Lung (tissue), 9 donors: ENCODE measurements at regions not wholly inside any gene's neighbourhood (a gene's known extent, or its start where the extent isn't known, plus 50 kb on each side); places are given as distances from the start of the nearest gene placed in this dataset.
A peak's percentile ranks its signal among the peaks of the same experiment; 100 is the strongest.
"Not testable (repeated sequence)": the region's sequence is repeated elsewhere in the genome, so short reads cannot be mapped to it uniquely, and the experiment has no call there.

Experiments
- ATAC-seq: fragments of 200-7000 bp; cut with Tn5 transposase; one replicate; pipeline ENCODE4 v1.9.1; 2020; ENCODE audit warnings: moderate number of reproducible peaks; ENCODE audit not compliant: insufficient read depth, low FRiP score
- DNase-seq, 3 donors: peaks; one replicate each; pipeline ENCODE4 v3.0.0-alpha.2; 2013 to 2017
- H3K27ac ChIP-seq, 2 donors: one replicate each; pipeline ENCODE4 v1.5.1; 2013; ENCODE audit warnings: mild to moderate bottlenecking in 2 of 2, moderate library complexity in 2 of 2, control low read depth in 1 of 2, inconsistent platforms in 1 of 2, low read depth in 1 of 2, low read length in 1 of 2
- H3K27me3 ChIP-seq, 3 donors: one replicate each; pipeline ENCODE4 v1.5.1; 2013; ENCODE audit warnings: low read length in 2 of 3; ENCODE audit not compliant: control insufficient read depth in 3 of 3, insufficient read depth in 3 of 3
- H3K36me3 ChIP-seq, 4 donors: one replicate each; pipeline ENCODE4 v1.5.1; 2013; ENCODE audit warnings: low read length in 4 of 4, mild to moderate bottlenecking in 1 of 4, moderate library complexity in 1 of 4; ENCODE audit not compliant: control insufficient read depth in 4 of 4, insufficient read depth in 4 of 4
- H3K4me1 ChIP-seq, 5 donors: one replicate each; pipeline ENCODE4 v1.5.1; 2013; ENCODE audit warnings: low read length in 5 of 5, mild to moderate bottlenecking in 2 of 5, moderate library complexity in 1 of 5; ENCODE audit not compliant: control insufficient read depth in 5 of 5, insufficient read depth in 5 of 5
- H3K4me3 ChIP-seq: one replicate; pipeline ENCODE4 v1.5.1; 2013; ENCODE audit warnings: mild to moderate bottlenecking, control low read depth, moderate library complexity
- H3K9ac ChIP-seq, 2 donors: one replicate each; pipeline ENCODE4 v1.5.1; 2013; ENCODE audit warnings: low read length in 2 of 2, control low read depth in 1 of 2; ENCODE audit not compliant: insufficient read depth in 1 of 2
- H3K9me3 ChIP-seq, 4 donors: one replicate each; pipeline ENCODE4 v1.5.1; 2013; ENCODE audit warnings: low read length in 3 of 4, mild to moderate bottlenecking in 1 of 4, moderate library complexity in 1 of 4; ENCODE audit not compliant: control insufficient read depth in 4 of 4, insufficient read depth in 3 of 4
- WGBS, 2 donors: extraction: QIAGEN DNeasy Blood & Tissue Kit; methylation state at CpG; one replicate each; pipeline ENCODE4 v1.1.7; 2013; 5-methylcytosine and 5-hydroxymethylcytosine counted together
- donor health status: Bipolar disorder and iron deficiency.
- donor health status: healthy.
- donor health status: DM: yes; HTN: yes; CAD: no.

DNA sequence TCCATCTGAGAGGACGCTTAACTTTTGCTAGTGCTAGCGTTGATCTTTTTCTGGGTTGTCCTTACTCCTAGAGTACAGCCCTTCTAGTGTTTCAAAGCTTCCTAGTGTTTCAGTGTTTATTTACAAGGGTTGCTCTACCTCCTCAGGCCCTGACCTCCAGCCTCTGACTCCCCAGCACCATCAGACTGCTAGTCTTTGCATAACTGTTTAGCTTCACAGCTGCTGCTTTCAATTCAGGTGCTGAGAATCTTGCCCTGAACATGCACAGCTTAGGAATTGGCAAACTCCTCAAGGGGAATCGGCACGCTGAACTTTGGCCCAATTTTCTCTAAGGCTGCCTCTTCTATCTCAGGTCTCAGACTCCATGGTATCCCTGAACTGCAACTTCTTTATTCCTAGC, 52.9 kb downstream of the OR52B4 start:
- H3K9ac ChIP-seq, H3K27me3 ChIP-seq, H3K9me3 ChIP-seq, H3K27ac ChIP-seq, ATAC-seq, H3K4me1 ChIP-seq, H3K36me3 ChIP-seq, H3K4me3 ChIP-seq: not testable (repeated sequence)
- DNase-seq, result peak in 1 of 3 donors; percentile 0
- 50 to 65% methylated on average over 2 of the region's 4 CpGs for WGBS, 2 donors

DNA sequence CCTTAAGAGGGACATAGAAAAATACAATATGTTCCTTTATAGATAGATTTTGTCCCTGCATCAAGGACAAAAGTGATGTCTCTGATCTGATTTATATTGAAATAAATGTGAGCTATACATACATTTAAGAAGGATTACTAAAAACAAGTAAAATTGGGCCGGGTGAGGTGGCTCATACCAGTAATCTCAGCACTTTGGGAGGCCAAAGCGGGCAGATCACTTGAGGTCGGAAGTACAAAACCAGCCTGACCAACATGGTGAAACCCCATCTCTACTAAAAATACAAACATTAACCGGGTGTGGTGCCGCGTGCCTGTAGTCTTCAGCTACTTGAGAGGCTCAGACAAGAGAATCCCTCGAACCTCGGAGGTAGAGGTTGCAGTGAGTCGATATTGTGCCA, 91.0 kb downstream of the OR52B4 start:
- H3K4me3 ChIP-seq, H3K9me3 ChIP-seq, H3K36me3 ChIP-seq, H3K27me3 ChIP-seq, H3K27ac ChIP-seq, DNase-seq, H3K9ac ChIP-seq, ATAC-seq, H3K4me1 ChIP-seq: not testable (repeated sequence)
- 93 to 94% methylated on average over 4 to 5 of the region's 9 CpGs for whole genome bisulfite sequencing, 2 donors

DNA sequence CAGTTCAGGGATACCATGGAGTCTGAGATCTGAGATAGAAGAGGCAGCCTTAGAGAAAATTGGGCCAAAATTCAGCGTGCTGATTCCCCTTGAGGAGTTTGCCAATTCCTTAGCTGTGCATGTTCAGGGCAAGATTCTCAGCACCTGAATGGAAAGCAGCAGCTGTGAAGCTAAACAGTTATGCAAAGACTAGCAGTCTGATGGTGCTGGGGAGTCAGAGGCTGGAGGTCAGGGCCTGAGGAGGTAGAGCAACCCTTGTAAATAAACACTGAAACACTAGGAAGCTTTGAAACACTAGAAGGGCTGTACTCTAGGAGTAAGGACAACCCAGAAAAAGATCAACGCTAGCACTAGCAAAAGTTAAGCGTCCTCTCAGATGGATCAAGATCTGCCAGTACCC, 117.1 kb downstream of the OR52B4 start:
- not testable (repeated sequence) for DNase-seq, H3K27ac ChIP-seq, H3K9ac ChIP-seq, H3K27me3 ChIP-seq, ATAC-seq, H3K4me3 ChIP-seq, H3K4me1 ChIP-seq, H3K9me3 ChIP-seq, H3K36me3 ChIP-seq
- WGBS, 2 donors, result 44% methylated on average over 1 of the region's 3 CpGs; no CpG with 5 or more reads in 1 of the 2 donors

DNA sequence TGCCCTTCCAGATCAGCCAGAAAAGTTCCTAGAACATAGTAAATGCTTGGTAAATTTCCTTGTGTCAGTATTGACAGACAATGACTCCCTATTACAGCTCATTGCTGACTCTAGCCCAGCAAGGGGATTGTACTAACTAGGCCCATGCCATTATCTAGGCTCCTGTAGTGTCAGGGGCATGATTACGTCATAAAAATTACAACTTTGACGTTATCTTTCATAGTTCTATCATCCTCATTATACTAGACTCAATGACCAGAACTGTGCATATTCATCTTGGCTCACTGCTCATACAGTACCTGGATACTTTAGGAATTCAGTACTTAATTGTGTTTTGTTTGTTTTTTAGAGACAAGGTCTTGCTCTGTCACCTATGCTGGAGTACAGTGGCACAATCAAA, 118.7 kb downstream of the OR52B4 start:
- not testable (repeated sequence) for H3K27me3 ChIP-seq, H3K9ac ChIP-seq, H3K36me3 ChIP-seq, H3K4me1 ChIP-seq, H3K9me3 ChIP-seq, DNase-seq, H3K27ac ChIP-seq, ATAC-seq, H3K4me3 ChIP-seq
- WGBS, 2 donors, result 100% methylated on average over 2 of the region's 2 CpGs; no CpG with 5 or more reads in 1 of the 2 donors

DNA sequence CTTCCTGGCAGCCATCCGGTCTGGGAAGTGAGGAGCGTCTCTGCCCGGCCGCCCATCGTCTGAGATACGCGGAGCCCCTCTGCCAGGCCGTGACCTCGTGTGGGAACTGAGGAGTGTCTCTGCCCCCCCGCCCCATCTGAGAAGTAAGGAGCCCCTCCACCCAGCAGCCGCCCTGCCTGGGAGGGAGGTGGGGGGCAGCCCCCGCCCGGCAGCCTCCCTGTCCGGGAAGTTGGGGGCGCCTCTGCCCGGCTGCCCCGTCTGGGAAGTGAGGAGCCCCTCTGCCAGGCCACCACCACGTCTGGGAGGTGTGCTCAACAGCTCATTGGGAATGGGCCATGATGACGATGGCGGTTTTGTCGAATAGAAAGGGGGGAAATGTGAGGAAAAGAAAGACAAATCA, 130.4 kb downstream of the OR52B4 start:
- not testable (repeated sequence) for H3K36me3 ChIP-seq, ATAC-seq, H3K27me3 ChIP-seq, H3K9me3 ChIP-seq, H3K27ac ChIP-seq, DNase-seq, H3K4me3 ChIP-seq, H3K4me1 ChIP-seq, H3K9ac ChIP-seq
- WGBS, 2 donors, result 89 to 93% methylated on average over 18 to 21 of the region's 21 CpGs

- H3K36me3 ChIP-seq, H3K9me3 ChIP-seq, H3K27me3 ChIP-seq, H3K4me1 ChIP-seq, H3K27ac ChIP-seq, H3K4me3 ChIP-seq, DNase-seq, ATAC-seq, H3K9ac ChIP-seq: not testable (repeated sequence)
- WGBS, 2 donors, result 33 to 59% methylated on average over 4 of the region's 4 CpGs
These were observed 124.3 kb downstream of the RRM1 start for GRCh38 chr11:4218857-4219256.
